Stimulated activated CD8-positive, alpha-beta memory T cell treated with anti-CD3 and anti-CD28 coated beads, Interleukin-15, amount 100 ng/mL, for 48 hours (primary cell): ENCODE measurements at regions not wholly inside any gene's neighbourhood (a gene's known extent, or its start where the extent isn't known, plus 50 kb on each side); places are given as distances from the start of the nearest gene placed in this dataset.
"Not testable (repeated sequence)": the region's sequence is repeated elsewhere in the genome, so short reads cannot be mapped to it uniquely, and the experiment has no call there.

Experiments used
- DNase-seq, 2 donors: peaks; one replicate each; pipeline ENCODE4 v3.0.0-alpha.2; 2020; ENCODE audit warnings: low read depth in 2 of 2

DNA sequence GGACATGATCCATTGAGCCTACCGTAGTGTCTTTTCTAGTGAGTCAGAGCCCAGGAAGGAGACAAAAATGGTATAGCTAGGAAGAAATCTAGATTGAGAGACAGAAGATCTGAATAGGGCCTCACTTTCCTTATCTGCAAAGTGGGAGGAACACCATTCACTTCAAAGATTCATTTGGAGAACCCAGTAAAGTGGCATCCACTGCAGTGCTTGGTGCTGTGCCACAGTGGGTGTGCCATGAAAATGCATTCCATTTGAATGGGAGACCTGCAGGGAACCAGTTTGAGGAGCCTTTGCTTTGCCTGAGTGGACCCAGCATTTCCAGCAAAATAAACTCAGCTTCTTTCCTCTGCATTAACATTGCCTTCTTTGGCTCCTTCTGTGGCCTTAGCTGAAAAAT lies 470.5 kb upstream of the CADM1 start:
- no peak for DNase-seq

DNA sequence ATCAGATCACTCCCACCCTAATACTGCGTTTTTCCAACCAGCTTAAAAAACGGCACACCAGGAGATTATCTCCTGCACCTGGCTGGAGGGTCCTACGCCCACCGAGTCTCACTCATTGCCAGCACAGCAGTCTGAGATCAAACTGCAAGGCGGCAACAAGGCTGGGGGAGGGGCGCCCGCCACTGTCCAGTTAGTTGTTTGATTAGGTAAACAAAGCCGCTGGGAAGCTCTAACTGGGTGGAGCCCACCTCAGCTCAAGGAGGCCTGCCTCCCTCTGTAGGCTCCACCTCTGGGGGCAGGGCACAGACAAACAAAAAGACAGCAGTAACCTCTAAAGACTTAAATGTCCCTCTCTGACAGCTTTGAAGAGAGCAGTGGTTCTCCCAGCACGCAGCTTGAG lies 463.0 kb upstream of the CADM1 start:
- DNase-seq = not testable (repeated sequence)

DNA sequence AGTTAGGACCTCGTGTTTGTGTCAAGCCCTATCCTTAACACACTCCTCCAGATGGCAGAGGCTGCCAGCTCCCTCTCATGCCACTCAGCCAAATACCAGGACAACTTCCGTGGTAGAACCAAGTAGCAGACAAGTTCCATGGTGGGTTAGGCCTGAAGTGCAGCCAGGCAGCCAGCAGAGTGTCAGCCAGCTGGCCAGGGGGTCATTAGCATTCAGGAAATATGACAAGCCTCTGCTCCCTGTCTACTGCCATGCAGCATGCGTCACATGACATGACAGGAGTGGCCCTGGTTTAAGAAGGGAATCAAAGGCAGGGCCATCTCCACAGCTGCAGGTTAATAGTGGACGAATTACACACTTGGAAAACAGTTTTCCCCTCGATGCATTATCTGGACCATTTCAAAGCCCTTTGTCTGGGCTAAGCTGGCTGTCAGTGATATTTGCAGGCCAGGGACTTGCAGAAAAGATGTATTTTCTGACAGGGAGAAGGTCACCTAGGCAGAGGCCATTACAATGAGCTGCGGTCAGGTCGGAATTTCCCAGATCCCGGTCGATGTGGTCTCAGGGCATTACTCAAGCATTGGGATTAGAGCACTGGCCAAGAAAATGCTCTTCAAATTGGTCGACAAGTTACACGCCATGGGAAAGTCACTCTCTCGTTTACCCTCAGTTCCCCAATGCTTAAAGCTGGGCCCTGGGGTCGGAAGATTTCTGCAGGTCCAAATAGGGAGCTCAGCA lies 461.7 kb upstream of the CADM1 start:
- no peak for DNase-seq

DNA sequence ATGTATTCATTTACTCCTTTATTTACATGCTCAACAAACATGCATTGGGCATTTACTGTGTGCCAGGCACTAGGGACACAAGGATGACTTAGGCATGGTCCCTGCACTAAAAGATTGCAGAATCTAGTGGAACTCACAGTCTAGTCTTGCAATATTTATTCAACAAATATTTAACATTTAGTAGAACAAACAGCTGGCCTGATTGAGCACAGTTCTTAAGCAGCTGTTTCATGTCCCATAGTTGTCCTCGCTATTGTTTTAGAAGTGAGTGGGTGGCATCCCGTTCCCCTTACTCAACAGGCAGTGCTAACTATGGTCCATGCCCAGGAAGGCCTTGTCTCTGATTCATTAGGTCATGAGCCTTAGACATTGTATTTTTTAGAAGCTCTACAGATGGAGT lies 459.9 kb upstream of the CADM1 start:
- DNase-seq = no peak

DNA sequence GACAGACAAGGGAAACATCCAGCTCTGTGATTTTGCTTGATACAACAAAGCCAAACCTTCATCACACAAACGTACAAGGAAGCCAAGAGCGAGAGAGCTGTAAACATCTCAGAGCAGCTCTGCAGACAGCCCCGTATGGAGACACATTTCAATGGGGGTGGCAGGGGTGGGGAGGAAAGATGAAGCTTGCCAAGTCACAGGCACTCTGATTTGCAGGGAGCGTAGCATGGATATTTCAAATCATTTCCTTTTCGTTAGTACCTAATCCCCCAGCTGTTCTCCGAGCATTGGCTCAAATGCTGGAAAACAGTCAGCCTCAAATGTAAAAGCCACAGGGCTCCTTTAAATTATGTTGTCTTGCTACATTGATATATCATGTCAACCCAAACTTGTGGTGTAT lies 458.9 kb upstream of the CADM1 start:
- no peak for DNase-seq

DNA sequence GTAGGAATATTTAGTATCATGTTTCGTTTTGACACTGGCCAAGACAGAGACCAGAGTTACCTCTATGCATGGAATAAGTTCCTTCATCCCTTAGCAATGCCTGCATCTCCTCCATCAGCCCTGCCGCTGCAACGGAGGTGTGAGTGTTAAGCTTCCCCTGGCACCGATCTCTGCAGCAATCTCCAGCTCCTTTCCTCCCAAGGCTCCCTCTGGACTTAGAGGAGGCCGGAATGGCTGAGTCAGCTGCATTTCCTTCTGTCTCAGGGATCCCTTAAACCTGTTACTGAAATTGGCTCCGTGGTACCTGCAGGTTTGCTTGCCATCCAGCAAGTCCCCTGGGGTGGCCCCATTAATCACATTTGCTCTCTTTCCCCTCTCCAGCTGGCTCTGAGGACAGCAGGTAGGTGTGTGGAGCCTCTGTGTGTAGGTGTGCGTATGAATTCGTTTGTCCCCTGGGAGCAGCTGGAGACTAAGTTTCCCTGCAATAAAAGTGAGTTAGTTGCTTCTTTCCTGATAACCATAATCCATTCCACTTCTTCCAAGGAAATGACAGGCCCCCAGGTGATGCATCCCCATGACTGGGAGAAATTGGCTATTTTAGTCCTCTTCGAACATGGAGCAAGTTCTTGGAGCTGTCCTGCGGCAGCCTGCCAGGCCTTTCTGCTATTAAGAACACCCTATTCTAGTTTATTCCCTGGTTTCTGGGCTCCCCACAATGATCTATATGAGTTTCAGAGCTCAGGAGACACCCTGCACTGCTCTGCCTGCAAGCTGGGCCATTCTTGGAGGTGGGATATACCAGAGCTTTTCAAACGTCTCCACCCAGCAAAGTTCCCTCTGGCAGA lies 457.2 kb upstream of the CADM1 start:
- no peak for DNase-seq

DNA sequence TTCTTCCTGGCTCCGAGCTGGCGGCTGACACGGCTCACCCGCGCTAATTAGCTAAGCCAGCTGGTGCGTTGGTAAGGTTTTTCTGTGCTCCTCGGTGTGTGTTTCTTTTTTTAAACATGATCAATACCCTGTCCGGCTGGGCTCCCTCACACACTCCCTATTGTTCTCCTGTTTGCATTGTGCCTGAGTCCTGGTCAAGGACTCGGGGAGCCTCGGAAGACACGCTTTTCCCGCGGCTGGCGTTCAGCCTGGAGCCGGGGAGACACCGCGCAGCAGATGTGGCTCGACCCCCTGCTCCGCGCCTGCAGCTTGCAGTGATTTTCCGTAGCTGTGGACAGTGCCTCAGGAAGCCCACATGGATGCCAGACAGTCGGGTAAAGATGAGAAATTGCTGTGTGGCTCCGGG lies 454.9 kb upstream of the CADM1 start:
- DNase-seq = no peak

DNA sequence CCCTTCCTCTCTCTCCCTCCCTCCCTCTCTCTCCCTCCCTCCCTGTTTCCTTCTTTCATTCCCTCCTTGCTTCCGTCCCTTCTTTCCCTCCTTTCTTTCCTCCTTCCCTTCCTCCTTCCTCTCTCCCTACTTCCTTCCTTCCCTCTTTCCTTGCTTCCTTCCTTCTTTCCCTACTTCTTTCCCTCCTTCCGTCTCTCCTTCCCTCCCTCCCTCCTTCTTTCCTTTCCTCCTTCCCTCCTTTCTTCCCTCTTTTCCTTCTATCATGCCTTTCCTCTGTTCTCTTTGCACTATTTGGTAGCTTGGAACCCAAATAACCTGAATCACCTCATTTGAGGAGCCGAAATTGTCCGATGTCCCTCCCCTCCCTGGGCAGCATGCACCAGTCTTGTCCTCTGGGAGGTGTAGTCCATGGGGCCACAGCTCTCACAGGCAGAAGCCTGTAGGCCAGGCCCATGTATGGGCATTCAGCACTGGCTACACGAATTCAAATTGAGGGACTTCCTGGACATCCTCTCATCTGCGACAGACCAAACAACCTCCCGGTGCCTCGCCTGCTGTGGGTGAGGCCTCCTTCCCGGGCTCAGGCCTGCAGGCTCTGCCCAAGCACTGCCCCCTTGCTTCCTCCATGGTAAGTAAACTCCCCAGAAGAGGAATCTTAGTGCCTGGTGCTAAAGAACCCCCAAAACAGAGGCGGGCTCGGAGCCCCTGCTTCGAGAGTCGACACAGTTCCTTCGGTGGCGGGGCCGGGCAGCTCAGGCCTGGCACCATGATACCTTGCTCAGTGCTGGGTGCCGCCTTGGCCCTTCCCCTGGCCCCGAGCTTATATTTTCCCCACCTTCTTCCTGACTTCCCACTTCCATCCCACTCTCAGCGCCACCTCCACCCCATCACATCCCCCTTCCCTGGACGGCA lies 454.1 kb upstream of the CADM1 start:
- no peak for DNase-seq

DNA sequence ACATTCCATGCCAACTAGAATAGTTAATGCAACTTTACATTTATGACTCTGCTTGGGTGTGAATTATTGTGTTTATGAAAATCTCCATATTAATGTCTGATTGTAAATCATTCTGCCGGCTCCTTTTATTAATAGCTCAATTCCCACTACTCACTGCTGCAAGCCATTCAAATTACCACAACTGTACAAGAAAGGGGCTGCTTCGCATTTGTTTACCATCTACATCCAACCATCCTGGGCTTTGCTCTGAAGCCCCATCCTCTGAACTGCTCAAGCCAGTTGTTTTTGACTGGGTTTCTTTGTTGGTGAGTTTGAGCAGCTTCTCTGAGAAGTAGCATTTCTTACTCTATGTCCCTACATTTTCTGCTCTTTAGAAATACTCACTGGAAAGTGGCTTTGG lies 451.6 kb upstream of the CADM1 start:
- DNase-seq = no peak

DNA sequence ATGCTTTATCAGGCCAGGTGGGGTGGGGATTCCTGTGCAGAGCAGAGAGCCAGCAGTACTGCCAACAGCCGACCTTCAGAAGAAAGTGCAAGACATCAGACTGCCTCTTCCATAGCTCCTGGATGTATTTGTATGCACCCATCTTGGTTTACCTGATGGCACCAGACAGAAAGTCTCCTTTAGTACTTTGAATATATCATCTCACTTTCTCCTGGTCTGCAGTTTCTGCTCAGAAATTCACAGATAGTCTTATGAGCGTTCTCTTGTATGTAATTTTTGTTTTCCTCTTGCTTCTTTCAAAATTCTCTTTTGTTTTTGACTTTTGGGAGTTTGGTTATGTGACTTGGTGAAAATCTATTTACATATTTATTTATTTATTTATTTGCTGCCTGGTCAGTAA lies 446.4 kb upstream of the CADM1 start:
- DNase-seq = no peak

DNA sequence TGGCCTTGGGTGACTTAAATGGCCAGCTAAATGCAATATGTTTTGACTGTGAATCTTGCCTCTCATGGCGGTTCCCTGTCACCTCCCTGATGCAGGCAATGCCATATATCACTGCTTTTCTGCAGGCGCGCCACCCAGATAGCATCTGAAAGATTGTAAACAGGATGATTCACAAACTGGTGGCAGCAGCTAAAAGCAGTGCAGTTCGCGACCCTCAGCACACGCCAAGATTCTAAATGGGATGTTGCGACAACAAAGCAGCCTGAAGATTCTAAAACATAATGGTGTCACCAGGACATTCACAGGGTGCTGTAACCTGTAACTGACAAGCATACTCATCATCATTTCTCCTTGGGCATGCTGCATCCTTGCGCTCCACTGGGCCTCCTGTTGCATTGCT lies 440.4 kb upstream of the CADM1 start:
- no peak for DNase-seq

DNA sequence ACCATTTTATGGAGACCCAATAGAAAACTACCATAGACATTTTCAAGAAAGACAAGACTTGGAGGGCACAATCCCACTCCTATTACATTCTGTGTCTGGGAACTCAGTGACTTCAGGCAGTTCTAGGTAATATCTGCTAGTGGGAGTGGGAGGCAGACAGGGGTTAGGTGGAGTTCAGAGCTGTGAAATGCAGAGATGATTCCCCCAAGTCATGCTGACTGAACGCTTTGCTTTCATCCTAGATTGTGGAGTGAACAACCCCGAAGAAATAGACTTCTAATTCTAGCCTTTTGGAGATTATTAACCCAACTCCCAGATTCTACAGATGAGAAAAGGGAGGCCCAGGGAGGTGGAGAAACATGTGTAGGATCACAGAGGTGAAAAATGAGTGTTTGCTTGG lies 437.8 kb upstream of the CADM1 start:
- DNase-seq = no peak

DNA sequence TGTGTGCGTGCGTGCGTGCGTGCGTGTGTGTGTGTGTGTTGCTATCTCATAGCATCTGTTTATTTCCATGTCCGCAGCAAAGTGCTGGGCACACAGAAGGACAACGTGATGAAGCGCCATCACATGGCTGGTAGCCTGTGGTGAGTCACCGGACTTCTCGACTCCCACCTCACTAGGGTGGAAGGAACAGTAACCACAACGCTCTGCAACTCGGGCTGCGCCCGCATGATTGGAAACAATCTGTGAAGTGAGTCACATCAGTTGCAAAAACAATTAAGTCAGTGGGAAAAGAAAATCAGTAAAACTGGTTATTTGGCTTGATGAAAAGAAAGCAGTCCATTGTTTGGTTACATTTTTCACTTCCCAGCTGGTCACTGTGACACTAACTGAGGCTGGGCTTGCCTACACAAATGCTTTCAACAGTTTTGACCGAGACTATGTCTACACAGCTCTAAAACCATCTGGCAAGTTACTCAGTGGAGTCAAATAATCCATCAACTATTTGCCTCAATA lies 437.3 kb upstream of the CADM1 start:
- peak in 1 of 2 donors; percentile 30 for DNase-seq

DNA sequence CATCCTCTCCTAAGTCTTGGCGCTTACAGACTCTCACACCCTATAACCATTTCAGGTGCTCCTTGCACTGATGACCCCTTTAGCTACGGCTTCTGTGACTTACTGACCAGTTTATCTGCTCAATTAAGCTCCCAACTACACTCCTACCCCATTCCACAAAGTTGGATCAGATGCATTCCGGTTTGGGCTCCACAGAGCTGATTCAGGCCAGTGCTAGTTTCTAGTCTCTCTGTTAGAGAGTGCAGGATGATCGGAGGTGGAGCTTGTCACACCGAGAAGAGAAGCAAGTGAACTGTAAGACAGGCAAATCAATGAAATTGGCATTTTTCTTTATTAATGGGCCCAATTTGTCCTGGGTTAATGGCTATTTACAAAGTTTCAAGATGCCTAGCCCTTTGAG lies 436.8 kb upstream of the CADM1 start:
- DNase-seq = no peak

DNA sequence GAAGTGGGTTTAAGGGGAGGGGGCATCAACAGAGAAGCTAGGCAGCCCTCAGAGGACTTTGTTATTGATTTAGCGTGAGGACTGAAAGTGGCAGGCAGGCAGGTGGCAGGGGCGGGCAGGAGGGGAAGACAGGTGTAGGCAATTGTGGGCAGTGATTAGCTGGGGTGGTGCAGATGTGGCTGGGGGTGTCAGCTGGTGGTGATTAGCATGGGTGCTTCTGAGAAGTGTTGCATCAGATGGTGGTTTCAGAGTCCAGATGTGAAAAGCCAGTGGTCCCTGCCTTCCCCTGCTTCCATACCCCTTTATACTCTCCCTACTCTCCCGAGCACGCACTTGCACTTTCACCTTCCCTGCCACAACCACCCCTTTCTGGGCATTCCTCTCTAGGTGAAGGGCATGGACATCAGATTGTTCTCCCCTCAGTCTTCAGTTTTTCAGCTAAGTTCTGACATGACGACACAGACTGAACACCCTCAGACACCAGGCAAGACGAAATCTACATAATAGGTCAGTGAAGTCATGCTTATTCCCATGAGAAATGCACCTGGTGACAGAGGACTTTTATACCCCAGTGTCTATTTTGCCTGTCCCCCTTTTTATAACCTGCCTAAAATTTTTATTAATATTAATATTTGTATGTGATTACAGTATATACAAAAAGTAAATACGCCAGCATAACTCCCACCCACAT lies 435.7 kb upstream of the CADM1 start:
- DNase-seq = no peak

DNA sequence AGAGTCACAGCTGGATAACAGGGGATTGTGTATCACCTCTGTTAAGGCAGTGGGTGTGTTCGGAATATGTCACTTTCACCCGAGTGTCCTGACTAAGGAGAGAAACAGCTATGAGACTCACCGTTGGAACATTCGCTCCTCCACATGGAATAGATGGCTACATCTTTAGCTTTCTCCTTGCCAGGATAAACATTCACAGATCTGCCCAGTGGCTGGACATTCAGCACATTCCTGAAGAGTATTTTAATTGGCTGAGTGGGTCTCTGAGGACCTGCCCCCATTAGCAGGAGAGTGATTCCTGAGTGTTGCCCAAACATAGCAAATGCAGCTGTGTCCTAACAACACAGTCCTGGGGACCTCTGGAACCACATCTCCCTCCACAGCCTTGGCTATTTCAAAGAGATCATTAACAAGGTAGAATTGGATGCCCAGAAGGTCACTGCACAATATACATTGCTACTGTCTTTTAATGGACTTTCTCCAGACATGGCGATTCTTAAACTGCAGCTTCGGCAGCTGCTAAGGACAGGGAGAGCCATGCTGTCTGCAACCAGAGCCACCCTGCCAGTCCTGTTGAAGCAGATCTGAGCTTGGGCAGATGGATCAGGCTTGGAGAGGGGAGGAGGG lies 435.0 kb upstream of the CADM1 start:
- DNase-seq = no peak

DNA sequence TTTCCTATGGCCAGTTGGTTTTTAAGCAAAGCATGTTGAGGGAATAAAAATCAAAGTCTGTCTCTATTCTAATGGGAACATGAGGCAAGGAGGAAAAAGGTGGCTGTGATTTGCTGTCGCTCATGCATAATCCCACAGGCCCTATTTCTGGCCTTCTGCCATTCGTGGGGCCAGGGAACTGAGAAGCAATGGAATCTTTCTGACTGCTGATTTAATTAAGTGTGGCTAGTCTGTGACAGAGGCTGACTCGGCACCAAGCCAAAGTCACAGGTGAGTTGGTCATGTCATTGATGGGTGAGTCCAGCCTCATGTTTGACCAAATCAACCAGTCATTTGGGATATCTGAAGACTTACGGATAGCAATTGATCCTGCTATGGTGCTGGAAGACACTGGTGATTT lies 429.3 kb upstream of the CADM1 start:
- no peak for DNase-seq

DNA sequence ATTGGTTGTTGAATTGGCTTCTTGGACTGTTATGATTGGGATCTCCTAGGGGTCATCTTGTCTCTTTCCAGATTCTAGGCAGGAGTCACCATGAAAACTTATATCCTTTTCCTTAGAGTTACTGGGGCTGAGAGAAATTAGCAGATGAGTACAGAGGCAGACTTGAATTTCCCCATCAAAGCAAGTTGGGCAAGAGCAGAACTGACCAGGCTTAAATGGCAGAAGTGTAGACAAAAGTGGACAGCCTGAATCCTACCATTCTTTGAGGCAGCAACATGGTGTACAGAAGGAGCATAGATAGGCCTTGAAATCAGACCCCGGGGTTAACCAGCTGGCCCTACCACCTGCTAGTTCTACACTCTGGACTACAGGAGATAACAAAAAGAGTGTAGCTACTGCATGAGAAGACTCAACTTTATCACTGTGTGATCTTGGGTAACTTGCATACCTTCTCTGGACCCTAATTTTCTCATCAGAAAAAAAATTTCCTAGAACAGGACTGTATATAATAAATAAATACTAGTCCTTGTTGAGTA lies 427.4 kb upstream of the CADM1 start:
- no peak for DNase-seq

DNA sequence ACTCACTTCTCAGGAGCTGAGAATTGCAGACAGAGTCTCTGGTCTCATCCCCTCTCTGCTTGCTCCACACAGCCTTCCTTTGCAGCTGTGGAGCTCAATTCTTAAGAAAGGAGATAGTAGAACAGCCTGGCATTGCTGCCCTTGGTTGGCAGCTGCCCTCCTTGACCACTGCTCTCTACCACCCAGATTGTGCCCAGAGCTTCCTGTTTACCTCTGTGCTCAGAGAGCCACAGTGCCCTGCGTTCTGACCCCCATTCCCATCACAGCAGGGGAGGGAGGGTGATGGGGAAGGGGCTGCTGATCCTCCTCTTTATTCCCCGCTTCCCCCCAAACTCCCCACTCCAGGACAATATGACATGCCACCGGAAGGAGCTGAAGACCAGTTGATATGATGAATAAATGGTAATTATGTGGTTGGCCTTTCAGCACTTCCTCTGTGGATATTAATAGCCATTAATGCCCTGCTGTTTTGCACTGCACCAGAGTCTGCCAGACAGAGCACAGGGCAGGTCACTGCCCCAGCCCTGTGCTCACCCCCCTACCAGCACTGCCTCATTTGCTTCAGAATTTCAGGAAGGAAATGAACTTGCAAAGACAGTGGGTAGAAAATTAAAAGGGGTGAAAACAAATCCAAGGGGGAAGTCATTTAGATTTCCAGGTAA lies 426.8 kb upstream of the CADM1 start:
- no peak for DNase-seq

DNA sequence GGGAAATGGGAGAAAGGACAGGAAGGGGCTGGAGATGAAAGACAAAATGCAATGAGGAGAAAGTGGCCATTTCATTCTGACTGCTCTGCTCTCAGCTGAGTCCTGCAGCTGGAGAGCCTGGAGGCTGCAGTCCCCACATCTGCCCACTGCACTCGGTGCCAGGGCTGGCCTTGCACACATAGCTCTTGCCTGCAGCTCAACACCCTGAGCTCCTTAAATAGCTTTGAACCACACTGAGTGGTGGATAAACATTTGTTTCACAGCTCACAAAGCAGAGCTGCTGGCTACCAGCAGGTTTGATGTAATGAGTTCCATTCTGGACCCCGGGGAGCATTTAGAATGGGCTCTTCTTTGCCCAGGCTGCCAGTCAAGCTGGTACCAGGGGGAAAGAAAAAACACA lies 426.1 kb upstream of the CADM1 start:
- DNase-seq = no peak
